Ishikawa (cell line): ENCODE measurements at regions not wholly inside any gene's neighbourhood (a gene's known extent, or its start where the extent isn't known, plus 50 kb on each side); places are given as distances from the start of the nearest gene placed in this dataset.

ENCODE experiments used
- CEBPB ChIP-seq: IDR thresholded peaks from 2 replicates; pipeline ENCODE4 v1.6.1; 2012
- CREB1 ChIP-seq: IDR thresholded peaks from 2 replicates; pipeline ENCODE4 v1.6.1; 2012; ENCODE audit warnings: low read depth
- EGR1 ChIP-seq: IDR thresholded peaks from 2 replicates; pipeline ENCODE4 v1.6.1; 2012
- EP300 ChIP-seq: IDR thresholded peaks from 2 replicates; pipeline ENCODE4 v1.6.1; 2012; ENCODE audit warnings: borderline replicate concordance
- FOXM1 ChIP-seq: IDR thresholded peaks from 2 replicates; pipeline ENCODE4 v1.6.1; 2012; ENCODE audit warnings: low read depth, borderline replicate concordance
- TAF1 ChIP-seq: IDR thresholded peaks from 2 replicates; pipeline ENCODE4 v1.6.1; 2012; ENCODE audit warnings: low read depth, mild to moderate bottlenecking
- TEAD4 ChIP-seq: IDR thresholded peaks from 2 replicates; pipeline ENCODE4 v1.6.1; 2012
- YY1 ChIP-seq: IDR thresholded peaks from 2 replicates; pipeline ENCODE4 v1.6.1; 2012; ENCODE audit warnings: low read depth
- TF ChIP-seq, protein P1 (sequence below): IDR thresholded peaks from 2 replicates; pipeline ENCODE4 v1.6.1; 2012
- TF ChIP-seq, protein P2 (sequence below): IDR thresholded peaks from 2 replicates; pipeline ENCODE4 v1.6.1; 2012
- TF ChIP-seq, protein P3 (sequence below): IDR thresholded peaks from 2 replicates; pipeline ENCODE4 v1.6.1; 2012; ENCODE audit warnings: low read depth, mild to moderate bottlenecking

DNA sequence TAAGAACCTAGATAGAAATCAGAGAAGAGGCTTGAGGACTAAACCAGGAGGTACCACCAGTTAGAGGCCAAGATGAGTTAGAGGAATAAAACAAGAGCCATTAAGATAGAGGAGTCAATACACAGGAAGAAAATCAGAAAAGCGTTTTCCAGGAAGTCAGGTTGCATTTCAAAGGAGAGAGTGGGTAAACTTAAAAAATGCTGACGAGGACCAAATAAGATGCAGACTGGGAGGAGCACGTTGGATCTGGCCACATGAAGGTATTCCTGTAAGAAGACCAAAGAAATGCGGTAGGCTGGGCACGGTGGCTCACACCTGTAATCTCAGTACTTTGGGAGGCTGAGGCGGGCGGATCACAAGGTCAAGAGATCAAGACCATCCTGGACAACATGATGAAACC is 533.1 kb upstream of the TENM3 start:
- TF ChIP-seq CREB1 = no peak
- TF ChIP-seq, protein P1, sequence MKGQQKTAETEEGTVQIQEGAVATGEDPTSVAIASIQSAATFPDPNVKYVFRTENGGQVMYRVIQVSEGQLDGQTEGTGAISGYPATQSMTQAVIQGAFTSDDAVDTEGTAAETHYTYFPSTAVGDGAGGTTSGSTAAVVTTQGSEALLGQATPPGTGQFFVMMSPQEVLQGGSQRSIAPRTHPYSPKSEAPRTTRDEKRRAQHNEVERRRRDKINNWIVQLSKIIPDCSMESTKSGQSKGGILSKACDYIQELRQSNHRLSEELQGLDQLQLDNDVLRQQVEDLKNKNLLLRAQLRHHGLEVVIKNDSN = no peak
- TF ChIP-seq TEAD4 = no peak
- TF ChIP-seq TAF1 = no peak
- TF ChIP-seq, protein P2, sequence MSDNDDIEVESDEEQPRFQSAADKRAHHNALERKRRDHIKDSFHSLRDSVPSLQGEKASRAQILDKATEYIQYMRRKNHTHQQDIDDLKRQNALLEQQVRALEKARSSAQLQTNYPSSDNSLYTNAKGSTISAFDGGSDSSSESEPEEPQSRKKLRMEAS = no peak
- no peak for TF ChIP-seq EGR1
- no peak for TF ChIP-seq YY1
- TF ChIP-seq EP300 = no peak
- no peak for TF ChIP-seq CEBPB
- TF ChIP-seq FOXM1 = no peak
- TF ChIP-seq, protein P3, sequence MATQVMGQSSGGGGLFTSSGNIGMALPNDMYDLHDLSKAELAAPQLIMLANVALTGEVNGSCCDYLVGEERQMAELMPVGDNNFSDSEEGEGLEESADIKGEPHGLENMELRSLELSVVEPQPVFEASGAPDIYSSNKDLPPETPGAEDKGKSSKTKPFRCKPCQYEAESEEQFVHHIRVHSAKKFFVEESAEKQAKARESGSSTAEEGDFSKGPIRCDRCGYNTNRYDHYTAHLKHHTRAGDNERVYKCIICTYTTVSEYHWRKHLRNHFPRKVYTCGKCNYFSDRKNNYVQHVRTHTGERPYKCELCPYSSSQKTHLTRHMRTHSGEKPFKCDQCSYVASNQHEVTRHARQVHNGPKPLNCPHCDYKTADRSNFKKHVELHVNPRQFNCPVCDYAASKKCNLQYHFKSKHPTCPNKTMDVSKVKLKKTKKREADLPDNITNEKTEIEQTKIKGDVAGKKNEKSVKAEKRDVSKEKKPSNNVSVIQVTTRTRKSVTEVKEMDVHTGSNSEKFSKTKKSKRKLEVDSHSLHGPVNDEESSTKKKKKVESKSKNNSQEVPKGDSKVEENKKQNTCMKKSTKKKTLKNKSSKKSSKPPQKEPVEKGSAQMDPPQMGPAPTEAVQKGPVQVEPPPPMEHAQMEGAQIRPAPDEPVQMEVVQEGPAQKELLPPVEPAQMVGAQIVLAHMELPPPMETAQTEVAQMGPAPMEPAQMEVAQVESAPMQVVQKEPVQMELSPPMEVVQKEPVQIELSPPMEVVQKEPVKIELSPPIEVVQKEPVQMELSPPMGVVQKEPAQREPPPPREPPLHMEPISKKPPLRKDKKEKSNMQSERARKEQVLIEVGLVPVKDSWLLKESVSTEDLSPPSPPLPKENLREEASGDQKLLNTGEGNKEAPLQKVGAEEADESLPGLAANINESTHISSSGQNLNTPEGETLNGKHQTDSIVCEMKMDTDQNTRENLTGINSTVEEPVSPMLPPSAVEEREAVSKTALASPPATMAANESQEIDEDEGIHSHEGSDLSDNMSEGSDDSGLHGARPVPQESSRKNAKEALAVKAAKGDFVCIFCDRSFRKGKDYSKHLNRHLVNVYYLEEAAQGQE = no peak
